ENCODE measurements at regions not wholly inside any gene's neighbourhood (a gene's known extent, or its start where the extent isn't known, plus 50 kb on each side); places are given as distances from the start of the nearest gene placed in this dataset.
"Not testable (repeated sequence)": the region's sequence is repeated elsewhere in the genome, so short reads cannot be mapped to it uniquely, and the experiment has no call there.

GRCh38 chr7:4527988-4528636 lies 154.0 kb upstream of the FOXK1 start:
- DNase-seq = no peak

- peak; percentile 56 for DNase-seq
Measured at GRCh38 chr7:4531236-4531635, 150.9 kb upstream of the FOXK1 start.

- DNase-seq = not testable (repeated sequence)
Measured at GRCh38 chr7:4533339-4533738, 148.8 kb upstream of the FOXK1 start.

- no peak for DNase-seq
Measured at GRCh38 chr7:4549681-4550080, 132.4 kb upstream of the FOXK1 start.

GRCh38 chr7:4550117-4550516 lies 132.0 kb upstream of the FOXK1 start:
- no peak for DNase-seq

GRCh38 chr7:4552985-4553384 lies 129.1 kb upstream of the FOXK1 start:
- DNase-seq = no peak

GRCh38 chr7:4556868-4557793 lies 125.0 kb upstream of the FOXK1 start:
- no peak for DNase-seq

- no peak for DNase-seq
Measured at GRCh38 chr7:4561795-4562194, 120.3 kb upstream of the FOXK1 start.

GRCh38 chr7:4566714-4567113 lies 115.4 kb upstream of the FOXK1 start:
- no peak for DNase-seq

- no peak for DNase-seq
Measured at GRCh38 chr7:4574851-4575250, 107.2 kb upstream of the FOXK1 start.

- no peak for DNase-seq
Measured at GRCh38 chr7:4575254-4575653, 106.8 kb upstream of the FOXK1 start.

GRCh38 chr7:4602905-4603842 lies 78.9 kb upstream of the FOXK1 start:
- no peak for DNase-seq

- no peak for DNase-seq
Measured at GRCh38 chr7:4603843-4604231, 78.3 kb upstream of the FOXK1 start.

- DNase-seq = no peak
Measured at GRCh38 chr7:4604456-4604940, 77.6 kb upstream of the FOXK1 start.

- DNase-seq = no peak
Measured at GRCh38 chr7:4606797-4607196, 75.3 kb upstream of the FOXK1 start.

- no peak for DNase-seq
Measured at GRCh38 chr7:4607311-4607729, 74.8 kb upstream of the FOXK1 start.

- DNase-seq = not testable (repeated sequence)
Measured at GRCh38 chr7:4609576-4609975, 72.5 kb upstream of the FOXK1 start.

- DNase-seq = peak; percentile 68
Measured at GRCh38 chr7:4610768-4611467, 71.2 kb upstream of the FOXK1 start.

- DNase-seq = no peak
Measured at GRCh38 chr7:4612237-4612636, 69.9 kb upstream of the FOXK1 start.

GRCh38 chr7:4612939-4613841 lies 68.9 kb upstream of the FOXK1 start:
- DNase-seq = no peak

- DNase-seq = no peak
Measured at GRCh38 chr7:4613846-4614548, 68.1 kb upstream of the FOXK1 start.

Measured in NCI-H510A treated with DMSO at 0.1 percent for 48 hours (cell line).